NCI-H446 treated with DMSO at 0.1 percent for 48 hours (cell line): ENCODE measurements at regions not wholly inside any gene's neighbourhood (a gene's known extent, or its start where the extent isn't known, plus 50 kb on each side); places are given as distances from the start of the nearest gene placed in this dataset.
"Not testable (repeated sequence)": the region's sequence is repeated elsewhere in the genome, so short reads cannot be mapped to it uniquely, and the experiment has no call there.

Experiments
- DNase-seq: peaks from one replicate; lab custom pipeline; 2025; lab: John Stamatoyannopoulos, UW

DNA sequence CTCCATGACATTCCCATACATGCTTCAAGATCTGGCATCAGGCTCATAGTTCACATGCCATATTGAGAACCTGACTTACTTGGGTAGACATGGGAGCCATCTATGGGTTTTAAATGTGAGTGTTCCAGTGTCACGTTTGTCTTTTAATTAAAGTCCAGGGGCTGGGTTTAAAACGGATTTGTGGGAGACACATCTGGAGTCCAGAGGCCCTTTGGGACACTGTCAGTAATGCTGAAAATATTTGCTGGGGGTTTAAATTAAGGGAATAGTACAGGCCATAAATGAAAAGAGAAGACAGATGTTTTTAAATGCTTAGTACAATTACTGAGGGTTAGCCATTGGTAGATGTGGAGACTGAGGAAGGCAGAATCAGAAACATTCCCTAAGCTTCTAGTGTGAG lies 478.0 kb downstream of the PID1 start:
- no peak for DNase-seq

DNA sequence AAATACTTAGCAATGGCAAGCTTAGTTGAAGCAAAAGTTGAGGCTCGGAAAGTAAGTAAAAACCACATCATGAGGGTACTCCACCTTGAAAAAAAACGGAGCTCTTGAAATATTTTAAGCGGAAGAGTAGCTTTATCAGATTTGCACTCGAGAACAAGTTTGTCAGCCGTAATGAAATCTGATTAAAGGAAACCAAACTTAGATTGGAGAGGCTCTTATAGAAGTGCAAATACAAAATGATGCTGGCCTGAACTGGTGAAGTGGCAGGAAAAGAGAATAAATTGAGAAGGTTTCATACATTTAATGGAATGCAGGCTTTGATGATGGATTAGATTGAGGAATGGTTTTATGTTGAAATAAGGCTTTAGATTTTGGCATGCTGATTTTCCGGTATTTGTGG lies 484.2 kb downstream of the PID1 start:
- DNase-seq = no peak

DNA sequence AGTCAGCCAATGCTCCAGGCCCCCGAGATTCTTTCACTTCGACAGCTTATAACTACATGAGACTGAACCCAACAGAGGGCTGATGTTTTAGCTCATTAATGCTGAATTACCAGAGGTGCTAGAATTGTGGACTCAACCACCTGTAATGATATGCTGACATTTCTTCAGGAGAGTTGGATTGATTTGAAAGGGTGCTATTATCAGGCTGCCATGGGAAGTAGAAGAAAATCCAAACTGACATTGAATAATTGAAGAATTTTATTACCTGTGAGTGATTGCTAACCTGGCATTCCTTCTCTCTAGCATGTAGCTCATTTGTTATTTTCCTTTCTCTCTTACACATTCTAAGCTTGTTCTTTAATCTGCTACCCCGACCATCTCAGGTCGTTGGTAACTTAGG lies 488.8 kb downstream of the PID1 start:
- no peak for DNase-seq

DNA sequence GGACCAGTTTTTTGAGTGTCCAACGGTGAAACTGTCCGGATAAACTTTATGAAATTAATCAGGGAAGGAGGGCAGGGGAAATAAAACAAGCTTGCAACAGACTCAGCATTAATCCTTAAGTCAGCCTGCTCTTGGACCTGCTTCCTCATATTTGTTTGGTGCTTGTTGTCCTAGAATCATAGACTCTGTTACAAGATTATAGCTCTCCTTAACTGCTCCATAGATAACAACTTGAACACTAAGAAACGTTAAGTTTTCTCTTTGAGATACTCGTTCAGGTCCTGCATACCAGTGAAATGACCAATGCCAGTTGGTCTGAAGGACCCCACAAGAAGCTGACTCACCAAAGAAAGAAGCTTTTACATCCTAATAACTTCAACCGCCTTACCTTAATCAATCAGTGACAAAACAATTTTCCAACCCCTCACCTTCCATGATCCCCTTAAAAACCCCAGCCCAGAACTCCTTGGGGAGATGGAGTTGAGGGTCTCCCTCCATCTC lies 493.2 kb downstream of the PID1 start:
- no peak for DNase-seq

DNA sequence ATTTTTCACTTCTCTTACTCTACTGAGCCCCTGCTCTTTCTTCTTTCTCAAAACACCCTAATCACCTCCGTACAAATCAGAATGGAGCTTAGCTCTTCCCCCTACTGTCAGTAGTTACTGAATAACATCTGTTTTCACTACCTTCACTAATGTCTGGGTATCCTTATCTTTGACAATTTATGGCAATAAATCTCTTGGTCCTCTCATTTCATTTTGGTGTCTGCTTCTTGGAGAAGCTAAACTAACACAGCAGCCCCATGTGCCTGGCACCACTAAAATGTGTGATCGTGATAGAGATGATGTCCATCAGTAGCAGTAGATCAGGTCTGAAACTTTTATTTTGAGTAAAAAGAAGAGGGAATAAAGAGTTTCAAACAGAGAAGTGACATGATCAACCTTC lies 496.5 kb downstream of the PID1 start:
- no peak for DNase-seq

DNA sequence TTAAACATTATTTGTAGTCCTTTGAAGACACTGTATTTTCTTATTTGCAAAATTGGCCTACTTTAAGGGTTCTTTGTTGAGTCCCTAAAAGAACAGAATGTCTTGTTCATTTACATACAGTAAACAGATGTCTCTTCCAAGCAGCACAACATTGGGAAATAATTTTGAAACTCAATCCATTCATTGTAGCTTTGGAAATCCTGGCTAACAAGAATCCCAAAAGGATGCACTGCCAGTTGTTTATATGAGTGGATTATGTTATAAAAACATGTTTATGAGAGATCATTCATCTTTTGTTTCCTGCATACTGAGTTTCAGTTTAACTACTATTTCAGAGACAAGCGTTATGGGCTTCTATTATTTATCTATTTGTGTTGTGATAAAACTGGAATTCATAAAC lies 499.3 kb downstream of the PID1 start:
- no peak for DNase-seq

DNA sequence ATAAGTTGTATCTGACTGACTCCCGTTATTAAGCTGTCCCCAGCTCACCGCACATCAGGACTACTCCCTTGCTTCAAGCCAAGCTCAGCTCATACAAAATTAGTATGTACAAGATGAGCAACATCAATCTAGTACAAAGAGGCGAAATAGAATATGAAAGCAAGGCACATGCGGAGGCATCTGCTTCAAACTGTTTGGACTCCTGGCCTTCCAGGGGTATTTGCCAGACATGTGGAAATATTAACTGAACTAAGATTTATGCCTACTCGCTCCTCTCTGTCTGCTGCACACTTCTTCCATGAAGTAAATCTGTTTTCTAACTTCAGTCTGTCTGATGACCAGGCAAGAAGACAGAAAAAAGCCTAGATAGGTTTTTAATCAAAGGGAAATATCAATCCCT lies 499.8 kb downstream of the PID1 start:
- no peak for DNase-seq

DNA sequence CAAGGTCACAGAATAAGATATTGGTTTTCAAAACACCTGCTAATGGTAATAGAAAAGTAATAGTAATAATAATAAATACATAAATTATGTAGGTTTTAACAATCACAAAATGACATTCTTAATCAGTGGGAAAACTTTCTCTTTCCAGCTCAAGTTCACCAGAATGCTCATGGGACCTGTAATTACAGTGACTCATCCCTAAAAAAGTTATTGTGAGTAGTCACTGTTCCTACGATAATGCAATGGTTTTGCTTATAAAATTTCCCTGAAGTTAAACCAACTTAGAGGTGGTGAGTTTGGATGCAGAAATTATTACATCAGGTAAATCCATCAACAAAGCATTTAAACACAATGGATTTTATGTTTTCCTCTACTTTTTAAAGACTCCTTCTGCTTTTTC lies 502.3 kb downstream of the PID1 start:
- DNase-seq = no peak

DNA sequence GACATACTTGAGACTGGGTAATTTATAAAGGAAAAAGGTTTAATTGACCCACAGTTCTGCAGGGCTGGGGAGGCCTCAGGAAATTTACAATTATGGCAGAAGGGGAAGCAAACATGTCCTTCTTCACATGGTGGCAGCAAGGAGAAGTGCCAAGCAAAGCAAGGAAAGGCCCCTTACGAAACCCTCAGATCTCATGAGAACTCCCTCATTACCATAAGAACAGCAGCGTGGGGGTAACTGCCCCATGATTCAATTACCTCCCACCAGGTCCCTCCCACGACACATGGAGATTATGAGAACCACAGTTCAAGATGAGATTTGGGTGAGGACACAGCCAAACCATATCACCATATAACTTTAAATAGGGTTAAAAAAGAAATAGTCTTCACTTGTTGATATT lies 502.9 kb downstream of the PID1 start:
- DNase-seq = not testable (repeated sequence)

DNA sequence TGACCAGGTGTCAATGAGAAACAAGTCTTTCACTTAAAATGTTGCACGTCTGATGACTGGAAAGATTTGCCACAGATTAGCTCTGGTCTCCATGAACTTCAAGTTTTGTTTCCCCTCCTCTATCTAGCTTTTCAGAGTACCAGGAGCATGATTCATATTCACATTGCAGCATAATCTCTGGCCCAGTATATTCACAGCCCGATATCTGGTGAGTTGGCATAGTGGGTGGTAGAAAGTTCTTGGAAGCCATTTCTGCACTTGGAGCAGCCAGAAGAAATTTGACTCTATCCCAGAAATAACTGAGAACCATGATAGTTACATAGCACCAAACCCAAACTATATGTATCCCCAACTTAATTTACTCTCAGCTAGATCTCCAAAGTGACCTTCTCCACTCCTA lies 503.9 kb downstream of the PID1 start:
- no peak for DNase-seq

DNA sequence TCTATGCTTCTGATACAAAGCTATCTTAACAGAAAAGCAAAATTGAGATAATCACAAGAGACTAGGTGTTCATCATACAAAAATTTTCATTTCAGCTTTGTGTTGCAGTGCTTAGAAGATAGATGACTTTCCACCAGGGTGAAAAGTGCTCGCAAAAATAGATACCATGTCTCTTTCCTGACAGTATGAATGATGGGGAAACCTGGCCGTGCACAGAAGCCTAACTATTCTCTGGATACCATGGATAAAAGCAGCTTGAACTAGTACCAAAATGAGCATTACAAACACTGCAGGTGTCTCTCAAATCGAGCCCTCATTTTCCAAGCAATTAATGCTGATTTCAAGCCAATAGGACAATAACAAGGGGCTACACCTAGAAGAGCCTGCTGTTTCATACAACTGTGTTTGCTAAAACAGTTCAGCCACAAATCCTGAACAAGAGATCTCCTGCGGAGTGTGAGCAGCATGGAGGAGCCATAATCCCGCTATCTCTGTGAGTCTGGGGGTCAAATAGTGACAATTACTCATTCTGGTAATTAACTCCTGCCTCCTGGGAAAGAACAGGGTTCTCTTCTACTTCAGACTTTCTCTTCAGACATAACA lies 507.6 kb downstream of the PID1 start:
- DNase-seq = no peak

DNA sequence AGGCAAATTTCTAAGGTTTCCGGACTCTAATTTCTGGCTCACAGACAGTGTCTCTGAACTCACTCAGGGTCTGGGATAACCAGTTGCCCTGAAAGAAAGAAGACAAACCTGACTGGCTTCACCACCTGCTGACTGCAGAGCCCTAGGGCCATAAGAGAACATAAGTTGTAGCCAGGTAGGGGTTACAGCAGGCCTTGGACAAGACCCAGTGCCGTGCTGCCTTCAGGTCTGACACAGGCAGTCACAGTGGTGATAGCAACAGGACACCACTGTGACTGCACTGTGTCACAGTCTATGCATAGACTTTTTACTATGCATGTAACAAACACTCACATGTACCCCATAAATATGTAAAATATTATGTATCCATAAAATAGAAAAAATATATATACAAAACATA lies 508.5 kb downstream of the PID1 start:
- DNase-seq = no peak

DNA sequence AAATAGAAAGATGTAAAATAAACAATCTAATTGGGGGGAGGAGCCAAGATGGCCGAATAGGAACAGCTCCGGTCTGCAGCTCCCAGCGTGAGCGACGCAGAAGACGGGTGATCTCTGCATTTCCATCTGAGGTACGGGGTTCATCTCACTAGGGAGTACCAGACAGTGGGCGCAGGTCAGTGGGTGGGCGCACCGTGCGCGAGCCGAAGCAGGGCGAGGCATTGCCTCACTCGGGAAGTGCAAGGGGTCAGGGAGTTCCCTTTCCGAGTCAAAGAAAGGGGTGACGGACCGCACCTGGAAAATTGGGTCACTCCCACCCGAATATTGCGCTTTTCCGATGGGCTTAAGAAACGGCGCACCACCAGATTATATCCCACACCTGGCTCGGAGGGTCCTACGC lies 515.4 kb downstream of the PID1 start:
- not testable (repeated sequence) for DNase-seq

DNA sequence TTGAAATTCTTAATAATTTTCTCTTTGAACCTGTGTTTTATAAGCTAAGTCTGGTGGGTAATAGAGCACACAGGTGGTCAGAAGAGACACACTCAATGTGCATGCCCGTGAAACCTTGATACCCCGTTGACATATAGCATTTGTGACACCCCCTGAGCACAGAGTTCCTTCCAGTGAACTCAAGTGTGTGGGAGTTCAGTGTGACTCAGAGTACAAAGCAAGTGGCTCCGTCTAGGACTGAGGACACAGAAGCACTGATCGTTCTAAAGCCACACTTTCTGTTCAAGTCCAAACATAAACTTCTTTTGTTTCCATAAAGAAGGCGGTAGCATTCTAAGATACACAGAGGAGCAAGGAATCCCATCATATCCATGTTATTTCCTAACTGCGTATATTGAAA lies 523.6 kb downstream of the PID1 start:
- no peak for DNase-seq

DNA sequence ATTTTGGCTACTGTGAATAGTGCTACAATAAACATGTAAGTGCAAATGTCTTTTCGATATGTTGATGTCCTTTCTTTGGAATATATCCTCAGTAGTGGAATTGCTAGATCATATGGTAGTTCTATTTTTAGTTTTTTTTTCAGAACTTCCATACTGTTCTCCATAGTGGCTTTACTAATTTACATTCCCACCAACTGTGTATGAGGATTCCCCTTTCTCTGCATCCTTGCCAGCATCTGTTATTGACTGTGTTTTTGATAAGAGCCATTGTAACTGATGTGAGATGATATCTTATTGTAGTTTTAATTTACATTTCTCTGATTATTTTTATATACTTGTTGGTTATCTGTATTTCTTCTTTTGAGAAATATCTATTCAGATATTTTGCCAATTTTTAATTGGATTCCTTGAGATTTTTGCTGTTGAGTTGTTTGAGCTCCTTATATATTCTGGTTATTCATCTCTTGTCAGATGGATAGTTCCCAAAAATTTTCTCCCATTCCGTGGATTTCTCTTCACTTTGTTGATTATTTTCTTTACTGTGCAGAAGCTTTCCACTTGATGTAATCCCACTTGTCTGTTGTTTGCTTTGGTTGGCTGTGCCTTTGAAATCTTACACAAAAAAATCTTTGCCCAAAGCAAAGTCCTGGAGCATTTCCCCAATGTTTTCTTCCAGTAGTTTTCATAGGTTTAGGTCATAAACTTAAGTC lies 532.3 kb downstream of the PID1 start:
- DNase-seq = no peak

DNA sequence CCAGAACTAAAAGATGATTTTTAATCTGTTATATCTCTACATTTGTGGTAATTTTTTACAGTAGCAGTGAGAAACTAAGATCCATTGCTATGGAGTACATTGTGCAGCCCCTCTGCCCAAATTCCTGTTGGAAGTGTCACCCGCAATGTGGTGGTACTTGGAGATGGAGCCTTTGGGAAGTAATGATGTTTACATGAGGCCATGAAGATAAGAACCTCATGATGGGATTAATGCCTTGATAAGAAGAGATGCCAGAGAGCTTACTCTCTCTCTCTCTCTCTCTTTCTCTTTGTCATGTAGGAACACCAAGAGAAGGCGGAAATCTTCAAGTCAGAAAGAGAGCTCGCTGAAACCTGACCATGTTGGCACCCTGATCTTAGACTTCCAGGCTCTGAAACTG lies 535.4 kb downstream of the PID1 start:
- no peak for DNase-seq

DNA sequence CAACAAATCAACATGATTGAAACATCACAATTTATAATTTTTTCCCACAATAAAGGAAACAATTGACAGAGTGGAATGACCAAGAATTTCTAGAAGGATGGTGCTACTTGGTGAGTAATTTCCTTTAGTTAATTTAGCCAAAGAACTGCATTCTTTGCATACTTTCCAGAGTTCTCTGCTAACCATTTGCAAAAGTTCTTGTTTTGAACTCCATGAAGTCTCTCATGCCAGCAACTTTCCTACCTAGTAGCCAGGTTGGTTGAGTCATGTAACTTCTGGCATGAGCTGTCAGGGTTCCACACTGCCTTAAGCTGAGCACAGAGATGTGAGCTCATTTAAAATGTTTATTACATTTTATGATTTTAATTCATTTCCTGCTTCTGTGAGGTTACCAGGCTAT lies 539.6 kb downstream of the PID1 start:
- no peak for DNase-seq

DNA sequence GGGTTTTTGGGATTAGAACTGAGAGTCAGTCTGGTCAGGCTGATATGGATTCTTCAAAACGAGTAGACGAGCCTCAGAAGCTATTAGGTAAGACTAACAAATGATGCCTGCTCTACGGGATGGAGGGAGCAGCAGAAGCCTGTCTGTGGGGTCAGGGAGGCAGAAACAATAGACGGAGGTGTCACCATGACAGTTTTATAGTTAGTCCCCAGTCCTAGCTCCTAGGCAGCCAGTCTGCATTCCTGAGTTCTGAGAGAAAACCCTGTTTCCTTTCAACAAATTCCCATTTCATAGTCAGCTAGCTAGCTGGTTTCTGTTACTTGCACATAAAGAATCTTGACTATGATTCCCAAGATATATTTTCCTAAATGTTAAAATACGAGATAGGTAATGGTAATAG lies 542.1 kb downstream of the PID1 start:
- DNase-seq = no peak

DNA sequence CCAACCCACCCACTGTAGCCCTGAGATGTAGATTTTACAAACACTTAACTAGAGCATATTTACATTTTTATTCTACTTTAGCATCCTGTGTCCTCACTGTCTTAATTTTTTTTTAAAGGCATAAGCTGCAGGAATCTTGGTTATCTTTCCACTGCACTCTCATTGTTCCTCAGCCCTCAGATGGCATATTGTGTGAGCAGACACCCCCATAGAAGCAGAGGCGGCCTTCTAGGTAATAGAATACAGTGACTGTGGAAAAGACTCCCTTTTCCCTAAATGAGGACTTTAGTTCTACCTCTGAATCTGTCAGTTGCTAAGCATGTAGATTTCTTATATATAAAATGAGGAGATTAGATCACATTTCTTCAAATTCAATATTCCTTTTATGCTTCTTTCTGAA lies 543.5 kb upstream of the SPHKAP start:
- no peak for DNase-seq

DNA sequence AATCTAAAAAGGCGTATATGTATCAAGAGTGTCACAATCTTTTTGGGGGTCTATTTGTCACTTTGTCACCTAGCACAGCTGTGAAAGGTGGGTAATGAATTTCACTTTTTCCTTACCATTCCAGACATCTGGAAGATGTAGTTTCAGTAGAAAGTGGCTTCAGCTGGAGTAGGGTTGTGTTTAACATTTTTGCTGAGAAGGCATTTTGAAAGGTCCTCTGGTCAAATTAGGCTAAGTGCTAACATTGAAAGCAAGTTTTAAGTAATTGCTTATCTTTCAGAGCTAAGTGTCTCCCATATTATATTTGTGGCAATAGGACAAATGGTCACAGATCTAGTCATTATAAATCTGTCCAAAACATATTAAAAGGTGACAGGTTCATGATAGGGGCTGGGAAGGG lies 542.1 kb upstream of the SPHKAP start:
- no peak for DNase-seq

DNA sequence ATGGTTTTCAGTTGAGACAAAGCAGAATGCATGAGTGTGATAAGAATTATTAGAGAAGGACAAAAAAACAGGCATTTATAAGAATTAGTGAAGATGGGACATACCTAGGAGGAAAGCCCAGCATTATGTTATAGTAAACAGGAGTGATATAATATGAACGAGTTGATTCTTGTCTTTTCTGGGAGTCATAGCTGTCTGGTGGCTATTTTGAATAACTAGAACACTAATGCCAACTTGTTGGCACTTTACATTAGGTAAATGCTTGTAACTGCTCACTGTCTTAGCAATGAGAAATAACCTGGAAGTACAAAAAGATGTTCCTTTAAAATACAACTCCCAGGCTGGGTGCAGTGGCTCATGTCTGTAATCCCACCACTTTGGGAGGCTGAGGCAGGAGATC lies 540.8 kb upstream of the SPHKAP start:
- DNase-seq = no peak

DNA sequence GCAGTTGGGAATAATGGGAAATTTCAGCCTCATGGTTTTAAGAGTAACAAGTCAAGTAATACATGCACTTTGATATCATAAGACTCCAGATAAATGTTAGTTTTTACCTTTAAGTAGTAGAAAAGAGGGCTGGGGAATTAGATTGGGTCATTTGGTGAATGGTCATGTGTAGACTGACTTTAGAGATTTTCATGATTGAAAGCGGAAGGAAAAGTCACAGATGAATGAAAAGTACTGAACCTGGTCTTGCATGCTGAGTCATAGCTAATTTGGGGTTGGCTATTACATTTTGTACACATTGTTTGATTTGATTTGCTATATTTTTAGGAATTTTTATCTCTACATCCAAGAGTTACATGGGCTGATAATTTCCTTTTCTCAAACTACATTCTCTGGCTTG lies 539.4 kb upstream of the SPHKAP start:
- no peak for DNase-seq

DNA sequence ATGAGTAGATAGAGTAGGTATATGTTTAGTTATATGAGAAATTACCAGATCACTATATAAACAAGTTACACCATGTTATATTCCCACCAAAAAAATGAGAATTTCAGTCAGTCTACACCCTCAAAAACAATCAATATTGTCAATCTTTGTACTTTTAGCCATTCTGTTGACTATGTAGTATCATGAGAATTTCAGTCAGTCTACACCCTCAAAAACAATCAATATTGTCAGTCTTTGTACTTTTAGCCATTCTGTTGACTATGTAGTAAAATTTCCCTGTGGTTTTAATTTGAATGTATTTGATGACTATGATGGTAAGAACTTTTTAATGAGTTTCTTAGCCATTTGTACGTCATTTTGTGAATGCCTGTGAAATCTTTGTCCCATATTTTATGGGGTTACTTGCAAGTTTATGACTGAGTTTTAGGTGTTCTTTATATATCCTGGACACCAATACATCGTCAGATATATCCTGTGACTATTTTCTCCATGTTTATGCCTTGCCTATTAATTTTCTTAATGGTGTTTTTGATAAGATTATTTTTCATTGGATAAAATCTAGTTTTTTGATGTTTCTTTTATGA lies 528.4 kb upstream of the SPHKAP start:
- DNase-seq = no peak

DNA sequence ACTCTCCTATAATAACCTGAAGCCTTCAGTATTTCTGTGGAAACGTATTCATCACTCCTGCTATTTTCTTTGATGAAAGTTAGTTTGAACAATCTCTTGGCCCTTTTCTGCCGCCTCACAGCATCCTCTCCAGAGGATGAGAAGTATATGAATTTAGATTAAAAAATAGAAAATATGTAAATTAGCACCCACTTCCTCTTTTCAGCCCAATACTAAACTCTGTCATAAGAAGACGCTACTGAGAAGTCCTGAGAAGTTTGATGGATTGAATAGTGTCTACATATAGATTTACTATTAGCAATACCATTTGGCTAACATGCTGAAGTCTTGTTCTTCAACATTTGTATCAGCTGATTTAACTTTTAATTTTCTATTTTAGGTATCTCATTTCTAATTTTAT lies 526.4 kb upstream of the SPHKAP start:
- DNase-seq = no peak
